Posterior vena cava (tissue), 2 donors: ENCODE measurements at regions not wholly inside any gene's neighbourhood (a gene's known extent, or its start where the extent isn't known, plus 50 kb on each side); places are given as distances from the start of the nearest gene placed in this dataset.

Source experiments
- DNase-seq: peaks from one replicate; pipeline ENCODE4 v3.0.0-alpha.2; 2020; ENCODE audit warnings: low spot score
- intact Hi-C, 2 donors: fragments of 100-400 bp; cut with DNase I; formaldehyde crosslinking; loops; one replicate each; pipeline versions ENCODE4 v1.14.1 to v1.14.2; 2022 to 2023
- donor health status: DM: yes; HTN: yes; CAD: no.
- donor health status: DM: yes; HTN: yes; CAD: no.

GRCh38 chr12:88994971-88995370, 357.3 kb downstream of the DUSP6 start:
- intact Hi-C loops = no loop called here
- no peak for DNase-seq

- no peak for DNase-seq
- intact Hi-C loops = no loop called here
Observed at GRCh38 chr12:88994537-88994936, 357.8 kb downstream of the DUSP6 start.

- intact Hi-C loops = no loop called here
- no peak for DNase-seq
Observed at GRCh38 chr12:88993651-88994050, 358.6 kb downstream of the DUSP6 start.

- intact Hi-C loops = loop anchor here in 1 of 2 donors (5.0 kb wide), 1 partner anchor 754 kb away; no protein-coding TSS in a partner anchor
Observed at GRCh38 chr12:88986056-88986455, 366.2 kb downstream of the DUSP6 start.

GRCh38 chr12:88985631-88986030, 366.7 kb downstream of the DUSP6 start:
- intact Hi-C loops = loop anchor here in 1 of 2 donors (5.0 kb wide), 1 partner anchor 753 kb away; no protein-coding TSS in a partner anchor
- no peak for DNase-seq

More at GRCh38 chr12:88986056-88986455, 366.2 kb downstream of the DUSP6 start:
- DNase-seq = no peak

- intact Hi-C loops = loop anchor here in 1 of 2 donors (5.0 kb wide), 1 partner anchor 753 kb away; no protein-coding TSS in a partner anchor
- no peak for DNase-seq
Observed at GRCh38 chr12:88985011-88985410, 367.3 kb downstream of the DUSP6 start.

- no peak for DNase-seq
- intact Hi-C loops = no loop called here
Observed at GRCh38 chr12:88982694-88983093, 369.6 kb downstream of the DUSP6 start.

- intact Hi-C loops = no loop called here
Observed at GRCh38 chr12:88977115-88977514, 375.2 kb downstream of the DUSP6 start.

GRCh38 chr12:88973998-88974397, 378.3 kb downstream of the DUSP6 start:
- no peak for DNase-seq
- intact Hi-C loops = no loop called here

More at GRCh38 chr12:88977115-88977514, 375.2 kb downstream of the DUSP6 start:
- DNase-seq = no peak

- intact Hi-C loops = no loop called here
- no peak for DNase-seq
Observed at GRCh38 chr12:88970740-88971139, 381.6 kb downstream of the DUSP6 start.

GRCh38 chr12:88969127-88969526, 383.2 kb downstream of the DUSP6 start:
- DNase-seq = no peak
- intact Hi-C loops = no loop called here

- DNase-seq = no peak
- intact Hi-C loops = no loop called here
Observed at GRCh38 chr12:88960213-88960878, 380.1 kb upstream of the KITLG start.

GRCh38 chr12:88958946-88959345, 378.7 kb upstream of the KITLG start:
- no peak for DNase-seq
- intact Hi-C loops = no loop called here

- intact Hi-C loops = no loop called here
- no peak for DNase-seq
Observed at GRCh38 chr12:88958153-88958552, 377.9 kb upstream of the KITLG start.

- intact Hi-C loops = no loop called here
- no peak for DNase-seq
Observed at GRCh38 chr12:88957358-88957757, 377.1 kb upstream of the KITLG start.

- no peak for DNase-seq
- intact Hi-C loops = no loop called here
Observed at GRCh38 chr12:88955531-88955930, 375.3 kb upstream of the KITLG start.

- intact Hi-C loops = no loop called here
- no peak for DNase-seq
Observed at GRCh38 chr12:88953029-88953586, 372.8 kb upstream of the KITLG start.

GRCh38 chr12:88952562-88952942, 372.3 kb upstream of the KITLG start:
- intact Hi-C loops = no loop called here
- DNase-seq = no peak

GRCh38 chr12:88951860-88952561, 371.7 kb upstream of the KITLG start:
- intact Hi-C loops = no loop called here

GRCh38 chr12:88951177-88951576, 370.9 kb upstream of the KITLG start:
- intact Hi-C loops = no loop called here
- DNase-seq = no peak

More at GRCh38 chr12:88951860-88952561, 371.7 kb upstream of the KITLG start:
- DNase-seq = no peak
